Stimulated activated CD8-positive, alpha-beta memory T cell treated with anti-CD3 and anti-CD28 coated beads, Interleukin-7, amount 100 ng/mL, for 24 hours (primary cell): ENCODE measurements at regions not wholly inside any gene's neighbourhood (a gene's known extent, or its start where the extent isn't known, plus 50 kb on each side); places are given as distances from the start of the nearest gene placed in this dataset.
"Not testable (repeated sequence)": the region's sequence is repeated elsewhere in the genome, so short reads cannot be mapped to it uniquely, and the experiment has no call there.

Experiments
- DNase-seq: peaks from one replicate; pipeline ENCODE4 v3.0.0-alpha.2; 2020; ENCODE audit warnings: low read depth

- DNase-seq = no peak
These were observed 633.4 kb upstream of the KCNMB2 start for GRCh38 chr3:177902876-177903275.

GRCh38 chr3:177904621-177905020 is 631.6 kb upstream of the KCNMB2 start:
- no peak for DNase-seq

- no peak for DNase-seq
These were observed 630.8 kb upstream of the KCNMB2 start for GRCh38 chr3:177905173-177906125.

GRCh38 chr3:177906126-177906511 is 630.1 kb upstream of the KCNMB2 start:
- DNase-seq = no peak

GRCh38 chr3:177906578-177907229 is 629.5 kb upstream of the KCNMB2 start:
- no peak for DNase-seq

GRCh38 chr3:177909530-177909929 is 626.7 kb upstream of the KCNMB2 start:
- DNase-seq = not testable (repeated sequence)

GRCh38 chr3:177914224-177914623 is 622.0 kb upstream of the KCNMB2 start:
- no peak for DNase-seq

GRCh38 chr3:177916461-177916860 is 619.8 kb upstream of the KCNMB2 start:
- no peak for DNase-seq

- DNase-seq = no peak
These were observed 618.9 kb upstream of the KCNMB2 start for GRCh38 chr3:177917234-177917861.

GRCh38 chr3:177921153-177921552 is 615.1 kb upstream of the KCNMB2 start:
- no peak for DNase-seq

GRCh38 chr3:177924261-177924660 is 612.0 kb upstream of the KCNMB2 start:
- DNase-seq = no peak

- no peak for DNase-seq
These were observed 607.9 kb upstream of the KCNMB2 start for GRCh38 chr3:177928172-177928873.

GRCh38 chr3:177929310-177929709 is 606.9 kb upstream of the KCNMB2 start:
- DNase-seq = no peak

- no peak for DNase-seq
These were observed 605.5 kb upstream of the KCNMB2 start for GRCh38 chr3:177930771-177931170.

- DNase-seq = no peak
These were observed 604.9 kb upstream of the KCNMB2 start for GRCh38 chr3:177931346-177931745.

GRCh38 chr3:177932346-177932745 is 603.9 kb upstream of the KCNMB2 start:
- no peak for DNase-seq

GRCh38 chr3:177932750-177933660 is 603.2 kb upstream of the KCNMB2 start:
- no peak for DNase-seq

- DNase-seq = no peak
These were observed 602.0 kb upstream of the KCNMB2 start for GRCh38 chr3:177934001-177934891.

- no peak for DNase-seq
These were observed 601.2 kb upstream of the KCNMB2 start for GRCh38 chr3:177935047-177935446.

- DNase-seq = no peak
These were observed 599.5 kb upstream of the KCNMB2 start for GRCh38 chr3:177936721-177937120.
